Immature natural killer cell (primary cell): ENCODE measurements at regions not wholly inside any gene's neighbourhood (a gene's known extent, or its start where the extent isn't known, plus 50 kb on each side); places are given as distances from the start of the nearest gene placed in this dataset.
"Not testable (repeated sequence)": the region's sequence is repeated elsewhere in the genome, so short reads cannot be mapped to it uniquely, and the experiment has no call there.

Experiments
- DNase-seq, 3 donors: peaks; one replicate each; pipeline ENCODE4 v3.0.0; 2022; ENCODE audit warnings: mixed read lengths in 1 of 3
- H3K27ac Mint-ChIP-seq, 6 donors: one replicate each; pipeline ENCODE4 v1.8.0; 2020; ENCODE audit warnings: mixed read lengths in 6 of 6, mild to moderate bottlenecking in 5 of 6, inconsistent platforms in 4 of 6, moderate library complexity in 3 of 6
- H3K27me3 Mint-ChIP-seq, 3 donors: one replicate each; pipeline ENCODE4 v1.8.0; 2020 to 2021; ENCODE audit warnings: low read depth in 3 of 3, mild to moderate bottlenecking in 3 of 3, mixed read lengths in 3 of 3, moderate library complexity in 3 of 3, inconsistent platforms in 1 of 3
- H3K36me3 Mint-ChIP-seq, 3 donors: one replicate each; pipeline ENCODE4 v1.8.0; 2020; ENCODE audit warnings: mixed read lengths in 3 of 3, inconsistent platforms in 2 of 3, mild to moderate bottlenecking in 2 of 3
- H3K4me1 Mint-ChIP-seq, 2 donors: one replicate each; pipeline ENCODE4 v1.8.0; 2020; ENCODE audit warnings: inconsistent platforms in 2 of 2, mild to moderate bottlenecking in 2 of 2, mixed read lengths in 2 of 2, moderate library complexity in 1 of 2
- H3K4me3 Mint-ChIP-seq, 5 donors: one replicate each; pipeline ENCODE4 v1.8.0; 2020; ENCODE audit warnings: mild to moderate bottlenecking in 5 of 5, mixed read lengths in 5 of 5, inconsistent platforms in 3 of 5, moderate library complexity in 3 of 5
- H3K9me3 Mint-ChIP-seq, 6 donors: one replicate each; pipeline ENCODE4 v1.8.0; 2020; ENCODE audit warnings: mild to moderate bottlenecking in 6 of 6, mixed read lengths in 6 of 6, inconsistent platforms in 4 of 6, moderate library complexity in 3 of 6

- H3K36me3 Mint-ChIP-seq, result no peaks in the 10 kb centered on the region
- H3K9me3 Mint-ChIP-seq, result no peaks in the 10 kb centered on the region
- DNase-seq, result no peak
- no peaks in the 10 kb centered on the region for H3K4me1 Mint-ChIP-seq
- H3K27ac Mint-ChIP-seq, result no peak overlapping the region
- H3K4me3 Mint-ChIP-seq, result no peak overlapping the region
- H3K27me3 Mint-ChIP-seq, result no peaks in the 10 kb centered on the region
Measured at GRCh38 chr7:142542105-142542504, 207.2 kb upstream of the PRSS1 start.

- Mint-ChIP-seq H3K36me3 (no peaks in the 10 kb centered on the region), H3K4me3 (no peak overlapping the region), H3K9me3 (no peaks in the 10 kb centered on the region), H3K27ac (no peak overlapping the region), H3K27me3 (no peaks in the 10 kb centered on the region), H3K4me1 (peaks cover 2% of the 10 kb centered on the region in 2 donors)
- DNase-seq, result no peak
Measured at GRCh38 chr7:142540371-142540770, 208.9 kb upstream of the PRSS1 start.

- no peak overlapping the region for H3K27ac Mint-ChIP-seq
- H3K27me3 Mint-ChIP-seq, result no peaks in the 10 kb centered on the region
- H3K4me1 Mint-ChIP-seq, result peaks cover 6 to 7% of the 10 kb centered on the region in 2 donors
- no peak for DNase-seq
- H3K4me3 Mint-ChIP-seq, result no peak overlapping the region
- H3K36me3 Mint-ChIP-seq, result no peaks in the 10 kb centered on the region
- H3K9me3 Mint-ChIP-seq, result no peaks in the 10 kb centered on the region
Measured at GRCh38 chr7:142539901-142540300, 209.4 kb upstream of the PRSS1 start.

- H3K9me3 Mint-ChIP-seq, result no peaks in the 10 kb centered on the region
- no peak overlapping the region for H3K4me3 Mint-ChIP-seq
- H3K36me3 Mint-ChIP-seq, result no peaks in the 10 kb centered on the region
- no peaks in the 10 kb centered on the region for H3K27me3 Mint-ChIP-seq
- no peak for DNase-seq
- peaks cover 7 to 8% of the 10 kb centered on the region in 2 donors for H3K4me1 Mint-ChIP-seq
- H3K27ac Mint-ChIP-seq, result no peak overlapping the region
Measured at GRCh38 chr7:142537760-142538159, 211.5 kb upstream of the PRSS1 start.

- Mint-ChIP-seq H3K4me1 (peaks cover 7 to 8% of the 10 kb centered on the region in 2 donors), H3K36me3 (peaks cover 0 to 5% (median 3%) of the 10 kb centered on the region in 3 donors), H3K27me3 (peaks cover 0 to 3% (median 0%) of the 10 kb centered on the region in 3 donors), H3K9me3 (no peaks in the 10 kb centered on the region), H3K4me3 (peak overlapping the region; percentile 15 to 68 (median 31)), H3K27ac (no peak overlapping the region)
- DNase-seq, result peak; percentile 19 to 33 (median 20)
Measured at GRCh38 chr7:142535123-142535779, 214.0 kb upstream of the PRSS1 start.

GRCh38 chr7:142534726-142535122 lies 214.5 kb upstream of the PRSS1 start:
- Mint-ChIP-seq H3K4me1 (peaks cover 7 to 8% of the 10 kb centered on the region in 2 donors), H3K27me3 (peaks cover 0 to 3% (median 0%) of the 10 kb centered on the region in 3 donors), H3K36me3 (peaks cover 0 to 6% (median 3%) of the 10 kb centered on the region in 3 donors), H3K9me3 (no peaks in the 10 kb centered on the region), H3K27ac (no peak overlapping the region), H3K4me3 (no peak overlapping the region)
- no peak for DNase-seq

GRCh38 chr7:142533920-142534319 lies 215.4 kb upstream of the PRSS1 start:
- H3K4me3 Mint-ChIP-seq, result no peak overlapping the region
- no peak for DNase-seq
- peaks cover 0 to 6% (median 3%) of the 10 kb centered on the region in 3 donors for H3K36me3 Mint-ChIP-seq
- no peak overlapping the region for H3K27ac Mint-ChIP-seq
- H3K9me3 Mint-ChIP-seq, result no peaks in the 10 kb centered on the region
- peaks cover 7 to 8% of the 10 kb centered on the region in 2 donors for H3K4me1 Mint-ChIP-seq
- peaks cover 0 to 3% (median 0%) of the 10 kb centered on the region in 3 donors for H3K27me3 Mint-ChIP-seq

GRCh38 chr7:142529591-142529990 lies 219.7 kb upstream of the PRSS1 start:
- Mint-ChIP-seq H3K27ac (no peak overlapping the region), H3K4me1 (no peaks in the 10 kb centered on the region), H3K27me3 (peaks cover 0 to 3% (median 3%) of the 10 kb centered on the region in 3 donors), H3K4me3 (no peak overlapping the region), H3K9me3 (no peaks in the 10 kb centered on the region), H3K36me3 (peaks cover 3 to 11% (median 6%) of the 10 kb centered on the region in 3 donors)
- no peak for DNase-seq

GRCh38 chr7:142528608-142529408 lies 220.5 kb upstream of the PRSS1 start:
- no peak for DNase-seq
- H3K36me3 Mint-ChIP-seq, result peaks cover 3 to 11% (median 6%) of the 10 kb centered on the region in 3 donors
- H3K4me1 Mint-ChIP-seq, result no peaks in the 10 kb centered on the region
- H3K27ac Mint-ChIP-seq, result no peak overlapping the region
- H3K9me3 Mint-ChIP-seq, result no peaks in the 10 kb centered on the region
- peaks cover 0 to 3% (median 3%) of the 10 kb centered on the region in 3 donors for H3K27me3 Mint-ChIP-seq
- no peak overlapping the region for H3K4me3 Mint-ChIP-seq

GRCh38 chr7:142523821-142524460 lies 225.3 kb upstream of the PRSS1 start:
- peaks cover 0 to 11% (median 3%) of the 10 kb centered on the region in 3 donors for H3K36me3 Mint-ChIP-seq
- H3K9me3 Mint-ChIP-seq, result no peaks in the 10 kb centered on the region
- no peak for DNase-seq
- H3K4me3 Mint-ChIP-seq, result no peak overlapping the region
- H3K27me3 Mint-ChIP-seq, result peaks cover 0 to 3% (median 0%) of the 10 kb centered on the region in 3 donors
- no peaks in the 10 kb centered on the region for H3K4me1 Mint-ChIP-seq
- no peak overlapping the region for H3K27ac Mint-ChIP-seq

- no peak for DNase-seq
Measured at GRCh38 chr7:142522735-142523134, 226.5 kb upstream of the PRSS1 start.

GRCh38 chr7:142520885-142521284 lies 228.4 kb upstream of the PRSS1 start:
- DNase-seq, H3K9me3 Mint-ChIP-seq, H3K27ac Mint-ChIP-seq, H3K4me1 Mint-ChIP-seq, H3K27me3 Mint-ChIP-seq, H3K4me3 Mint-ChIP-seq: not testable (repeated sequence)
- H3K36me3 Mint-ChIP-seq, result peaks cover 0 to 12% (median 3%) of the 10 kb centered on the region in 3 donors

More at GRCh38 chr7:142522735-142523134, 226.5 kb upstream of the PRSS1 start:
- Mint-ChIP-seq H3K4me1 (no peaks in the 10 kb centered on the region), H3K27ac (peak overlapping the region in 1 of 6 donors; percentile 2), H3K27me3 (peaks cover 0 to 3% (median 0%) of the 10 kb centered on the region in 3 donors), H3K36me3 (peaks cover 0 to 11% (median 3%) of the 10 kb centered on the region in 3 donors), H3K4me3 (no peak overlapping the region), H3K9me3 (no peaks in the 10 kb centered on the region)

GRCh38 chr7:142520455-142520854 lies 228.8 kb upstream of the PRSS1 start:
- not testable (repeated sequence) for DNase-seq, H3K36me3 Mint-ChIP-seq, H3K27ac Mint-ChIP-seq

More at GRCh38 chr7:142520455-142520854, 228.8 kb upstream of the PRSS1 start:
- not testable (repeated sequence) for H3K4me3 Mint-ChIP-seq, H3K27me3 Mint-ChIP-seq, H3K9me3 Mint-ChIP-seq, H3K4me1 Mint-ChIP-seq
